SK-N-SH (cell line): ENCODE measurements at regions not wholly inside any gene's neighbourhood (a gene's known extent, or its start where the extent isn't known, plus 50 kb on each side); places are given as distances from the start of the nearest gene placed in this dataset.

Experiments
- NFIC ChIP-seq: IDR thresholded peaks from 2 replicates; pipeline ENCODE4 v1.4.0; 2012; ENCODE audit warnings: borderline replicate concordance
- RAD21 ChIP-seq: IDR thresholded peaks from 2 replicates; pipeline ENCODE4 v1.6.1; 2012; ENCODE audit warnings: mild to moderate bottlenecking, low read length
- RCOR1 ChIP-seq: fragments of 150-350 bp; IDR thresholded peaks from 2 replicates; pipeline ENCODE4 v1.6.1; 2017; ENCODE audit warnings: antibody characterized with exemption, low read length

- TF ChIP-seq NFIC, result no peak
- TF ChIP-seq RCOR1, result no peak
- TF ChIP-seq RAD21, result no peak
Measured at GRCh38 chr7:68694656-68695055, 903.6 kb upstream of the AUTS2 start.
